H54 (cell line): ENCODE measurements at regions not wholly inside any gene's neighbourhood (a gene's known extent, or its start where the extent isn't known, plus 50 kb on each side); places are given as distances from the start of the nearest gene placed in this dataset.

Experiments
- DNase-seq: peaks from one replicate; pipeline ENCODE4 v3.0.0; 2011; ENCODE audit warnings: low spot score, mixed read lengths; ENCODE audit not compliant: insufficient read length
- FAIRE-seq: peaks from 3 replicates; lab custom pipeline; 2011; peaks lifted over from hg19 to GRCh38; lab: Jason Lieb, UNC
- POLR2A ChIP-seq: IDR thresholded peaks from 2 replicates; pipeline ENCODE4 v1.6.1; 2011; ENCODE audit warnings: low read depth, mild to moderate bottlenecking, low read length

GRCh38 chr13:34152409-34152808 lies 334.5 kb downstream of the RFC3 start:
- no peak for DNase-seq
- no peak for FAIRE-seq
- TF ChIP-seq POLR2A = no peak

GRCh38 chr13:34152996-34153395 lies 335.0 kb downstream of the RFC3 start:
- FAIRE-seq (no peak), DNase-seq (no peak)
- TF ChIP-seq POLR2A = no peak

GRCh38 chr13:34153428-34154180 lies 335.7 kb downstream of the RFC3 start:
- DNase-seq (no peak), FAIRE-seq (no peak)
- TF ChIP-seq POLR2A = no peak

DNA sequence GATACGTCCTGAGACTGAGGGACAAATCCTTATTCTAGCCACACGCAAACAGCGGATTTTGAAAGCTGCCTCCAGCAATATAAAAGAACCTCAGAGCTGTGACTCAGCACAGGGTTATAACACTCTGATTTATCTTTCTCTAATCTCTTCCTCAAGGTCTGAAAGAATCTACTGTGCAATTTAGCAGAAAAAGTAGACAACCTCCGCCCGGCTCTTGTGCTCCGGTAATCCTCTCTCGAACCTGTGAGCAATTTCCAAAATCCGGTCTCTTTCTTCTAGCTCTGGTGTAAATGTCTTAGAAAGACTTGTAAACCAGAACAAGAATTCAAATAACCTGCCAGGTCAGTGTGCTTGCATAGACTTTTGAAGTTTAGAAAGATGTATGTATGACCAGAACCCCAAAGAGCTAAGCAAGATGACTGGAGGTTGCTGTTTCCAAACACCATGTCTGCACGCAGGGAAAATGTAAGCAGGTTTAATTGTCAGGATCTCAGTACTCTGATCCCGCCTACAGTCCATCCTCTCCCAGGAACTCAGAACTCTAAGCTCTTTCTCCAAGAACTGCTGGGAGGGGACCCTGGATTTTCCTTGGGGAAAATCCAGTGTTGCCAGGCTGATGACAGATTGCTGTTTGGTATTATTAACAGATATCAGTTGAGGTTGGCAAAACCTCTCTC lies 338.1 kb downstream of the RFC3 start:
- FAIRE-seq = no peak
- DNase-seq = no peak
- no peak for TF ChIP-seq POLR2A

DNA sequence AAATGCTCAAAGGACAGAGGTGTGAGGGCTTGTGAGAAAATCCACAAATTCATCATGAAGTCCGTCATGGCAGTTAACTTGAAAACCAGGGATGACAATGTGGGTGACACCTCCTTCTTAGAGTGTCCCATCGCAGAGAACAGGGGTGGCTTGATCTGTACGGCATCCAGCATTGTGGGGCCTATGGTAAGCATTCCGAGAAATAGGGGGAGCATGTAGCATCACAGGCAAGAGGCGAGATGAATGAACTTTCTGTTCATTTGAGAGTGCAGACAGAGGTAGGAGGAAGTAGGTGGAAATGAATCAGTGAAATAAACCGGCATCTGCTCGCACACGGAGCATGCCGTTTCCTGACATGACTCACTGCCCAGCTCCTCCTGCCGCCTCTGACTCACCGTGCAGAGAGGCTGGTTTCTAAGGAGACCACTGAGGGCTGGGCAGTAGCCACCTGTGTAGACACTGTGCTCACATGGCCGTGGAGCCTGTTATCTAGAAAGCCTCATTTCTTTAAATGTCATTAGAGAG lies 339.0 kb downstream of the RFC3 start:
- DNase-seq (peak; percentile 15), FAIRE-seq (peak; percentile 97)
- TF ChIP-seq POLR2A = peak; percentile 26; the same call in 1 of the 2 replicates

DNA sequence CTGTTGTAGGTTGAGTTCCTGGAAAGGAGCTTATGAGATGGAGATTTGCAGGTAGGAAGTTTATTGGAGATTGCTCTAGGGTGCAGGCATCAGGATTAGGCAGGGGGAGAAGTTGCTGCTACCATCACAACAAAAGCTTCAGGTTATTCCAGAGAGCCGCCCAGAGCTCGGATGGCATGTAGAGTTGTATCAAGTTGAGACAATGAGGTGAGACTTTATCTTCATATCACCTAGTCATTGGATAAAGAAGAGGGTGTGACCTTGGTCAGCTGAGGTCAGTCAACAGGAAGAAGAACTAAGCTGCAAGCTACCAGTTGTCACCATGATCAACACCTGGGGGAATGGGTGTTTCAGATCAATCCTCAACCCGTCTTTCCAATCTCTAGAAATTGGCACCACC lies 342.0 kb downstream of the RFC3 start:
- TF ChIP-seq POLR2A = no peak
- no peak for FAIRE-seq
- no peak for DNase-seq

DNA sequence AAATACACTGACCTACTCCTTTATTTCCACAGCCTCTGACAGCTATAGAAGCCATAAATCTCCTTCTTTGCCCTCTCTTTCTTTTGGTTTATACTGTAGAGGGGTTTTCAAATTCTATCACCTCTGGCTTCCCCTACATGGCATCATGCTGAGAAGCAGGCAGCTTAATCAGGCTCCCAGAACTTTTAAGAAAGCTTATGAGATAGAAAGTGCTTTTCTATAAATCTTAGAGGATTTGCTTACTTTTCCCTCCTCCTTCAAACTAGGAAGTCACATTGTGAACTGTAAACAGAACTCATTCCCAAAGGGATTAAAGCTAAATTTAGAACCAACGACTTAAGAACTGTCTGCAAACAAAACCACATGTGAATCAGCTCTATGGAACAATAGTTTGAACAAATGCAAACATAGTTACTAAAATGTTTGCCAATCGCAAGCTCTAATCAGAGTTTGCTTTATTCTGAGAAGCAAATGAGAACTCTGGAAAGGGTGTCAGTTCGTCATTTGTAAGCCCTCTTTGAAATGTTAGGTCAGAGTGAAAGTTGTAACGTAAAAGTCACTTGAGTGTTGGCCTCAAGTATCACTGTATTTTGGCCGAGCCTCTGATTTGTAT lies 344.1 kb downstream of the RFC3 start:
- no peak for DNase-seq
- peak; percentile 41 for FAIRE-seq
- TF ChIP-seq POLR2A = no peak

GRCh38 chr13:34162544-34162933 lies 344.6 kb downstream of the RFC3 start:
- FAIRE-seq (no peak), DNase-seq (no peak)
- TF ChIP-seq POLR2A = no peak

GRCh38 chr13:34164582-34164981 lies 346.6 kb downstream of the RFC3 start:
- no peak for DNase-seq
- no peak for TF ChIP-seq POLR2A
- FAIRE-seq = no peak

GRCh38 chr13:34165158-34165557 lies 347.2 kb downstream of the RFC3 start:
- DNase-seq (no peak), FAIRE-seq (no peak)
- TF ChIP-seq POLR2A = no peak

GRCh38 chr13:34166406-34166805 lies 348.5 kb downstream of the RFC3 start:
- DNase-seq (no peak), FAIRE-seq (no peak)
- TF ChIP-seq POLR2A = no peak

- TF ChIP-seq POLR2A = no peak
- DNase-seq (no peak), FAIRE-seq (no peak)
Observed at GRCh38 chr13:34167347-34167746, 349.4 kb downstream of the RFC3 start.

- FAIRE-seq (no peak), DNase-seq (no peak)
- TF ChIP-seq POLR2A = no peak
Observed at GRCh38 chr13:34172048-34172447, 354.1 kb downstream of the RFC3 start.

DNA sequence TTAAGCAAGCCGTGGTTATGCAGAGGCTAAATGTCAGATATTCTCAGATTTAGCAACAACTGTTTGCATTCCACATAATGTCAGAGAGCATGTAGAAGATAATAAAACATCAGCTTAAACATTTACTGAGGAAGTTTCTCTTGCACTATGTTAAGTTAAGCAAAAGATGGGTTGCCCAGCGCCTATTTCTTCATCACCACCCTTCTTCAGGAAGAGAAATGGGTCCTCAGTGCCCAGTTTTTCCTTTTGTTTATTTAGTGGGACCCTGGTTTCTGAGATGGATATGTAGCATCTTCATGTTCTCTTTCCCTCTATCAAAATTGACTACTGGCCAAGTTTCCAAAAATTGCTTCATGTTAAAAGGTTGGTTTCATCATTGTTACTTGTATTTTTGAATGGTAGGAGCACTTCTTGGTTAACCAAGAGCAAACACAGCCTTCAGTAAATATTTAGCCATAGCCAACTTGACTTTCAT lies 356.8 kb downstream of the RFC3 start:
- no peak for TF ChIP-seq POLR2A
- no peak for FAIRE-seq
- DNase-seq = no peak

DNA sequence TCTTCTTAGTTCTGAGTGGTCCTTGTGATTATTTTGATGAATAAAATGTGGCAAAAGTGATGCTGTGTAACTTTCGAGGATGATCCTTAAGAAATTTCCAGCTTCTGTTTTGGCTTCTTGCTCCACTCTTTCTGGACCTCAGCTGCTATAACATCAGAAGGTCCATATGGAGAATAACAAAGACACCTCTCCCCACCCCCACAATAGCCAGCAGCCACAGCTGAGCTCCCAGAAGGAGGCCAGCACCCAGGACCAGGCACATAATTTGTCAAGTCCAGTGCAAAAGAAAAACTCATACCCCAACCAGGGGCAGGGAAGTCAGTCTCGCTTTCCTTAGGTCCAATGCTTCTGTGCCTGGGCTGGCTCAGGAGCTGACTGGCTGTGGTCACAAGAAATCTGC lies 357.6 kb downstream of the RFC3 start:
- no peak for DNase-seq
- TF ChIP-seq POLR2A = no peak
- FAIRE-seq = no peak
